Nucleus accumbens (tissue), 56 donors: ENCODE measurements at regions not wholly inside any gene's neighbourhood (a gene's known extent, or its start where the extent isn't known, plus 50 kb on each side); places are given as distances from the start of the nearest gene placed in this dataset.
A peak's percentile ranks its signal among the peaks of the same experiment; 100 is the strongest.
"Not testable (repeated sequence)": the region's sequence is repeated elsewhere in the genome, so short reads cannot be mapped to it uniquely, and the experiment has no call there.

Source experiments
- DNase-seq, 56 donors: peaks; one replicate each; lab custom pipeline; 2025; lab: John Stamatoyannopoulos, UW

DNA sequence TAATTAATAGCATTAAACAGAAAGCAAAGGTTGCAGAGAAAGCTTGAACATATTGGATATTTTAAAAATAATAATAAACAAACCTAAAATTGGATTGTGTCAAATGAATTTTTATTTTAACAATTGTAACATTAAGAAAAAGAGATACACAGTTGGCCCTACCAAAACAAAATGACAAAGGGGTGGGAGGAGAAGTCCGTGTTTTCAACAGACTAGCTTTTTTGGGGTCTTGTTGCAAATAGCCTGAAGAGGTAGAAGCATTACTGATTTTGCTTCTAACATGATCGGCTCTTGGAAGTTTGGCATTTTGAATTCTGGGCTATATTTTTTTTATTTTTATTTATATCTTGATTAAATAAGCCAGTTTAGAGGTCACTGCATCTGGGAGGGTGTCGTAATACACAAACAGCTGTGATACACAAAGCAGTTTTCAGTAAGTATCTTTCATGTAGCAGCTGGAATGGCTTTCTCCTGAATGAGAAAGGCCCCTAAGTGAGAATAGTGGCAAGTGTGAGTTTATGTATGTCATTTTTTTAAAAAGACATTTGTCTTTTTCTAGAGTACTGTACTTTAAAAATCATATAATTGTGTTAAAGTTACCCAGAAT is 85.5 kb upstream of the ZNF217 start:
- DNase-seq, result no peak

DNA sequence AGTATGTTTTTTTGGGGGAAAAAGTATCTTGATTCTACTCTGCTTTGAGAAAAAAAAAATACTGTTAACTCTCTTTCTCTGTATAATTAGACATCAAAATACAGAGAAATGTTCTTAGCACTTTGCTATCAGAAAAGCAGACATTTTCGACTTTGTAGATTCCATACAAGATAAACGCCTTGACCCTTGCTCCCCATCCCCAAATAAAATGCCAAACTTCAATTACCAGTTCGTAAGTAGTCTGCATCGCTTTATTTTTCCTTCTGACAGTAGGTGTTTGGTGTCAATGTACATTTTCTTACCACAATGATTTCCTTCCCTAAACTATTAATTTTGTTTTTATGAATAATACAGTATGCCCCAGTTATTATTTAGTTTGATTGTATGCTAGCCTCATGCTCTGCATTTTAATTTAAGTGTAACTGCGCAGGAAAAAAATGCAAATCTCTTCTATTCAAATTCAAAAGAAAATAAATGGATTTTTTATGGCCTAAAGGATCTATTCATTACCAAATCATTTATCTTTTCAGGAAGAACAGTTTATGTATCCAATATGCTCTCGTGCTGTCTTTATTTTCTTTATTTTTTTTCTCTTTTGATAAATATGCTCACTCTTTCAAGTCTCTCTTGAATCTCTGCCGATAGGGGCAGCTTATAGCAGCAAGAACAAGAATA is 84.8 kb upstream of the ZNF217 start:
- DNase-seq, result no peak

DNA sequence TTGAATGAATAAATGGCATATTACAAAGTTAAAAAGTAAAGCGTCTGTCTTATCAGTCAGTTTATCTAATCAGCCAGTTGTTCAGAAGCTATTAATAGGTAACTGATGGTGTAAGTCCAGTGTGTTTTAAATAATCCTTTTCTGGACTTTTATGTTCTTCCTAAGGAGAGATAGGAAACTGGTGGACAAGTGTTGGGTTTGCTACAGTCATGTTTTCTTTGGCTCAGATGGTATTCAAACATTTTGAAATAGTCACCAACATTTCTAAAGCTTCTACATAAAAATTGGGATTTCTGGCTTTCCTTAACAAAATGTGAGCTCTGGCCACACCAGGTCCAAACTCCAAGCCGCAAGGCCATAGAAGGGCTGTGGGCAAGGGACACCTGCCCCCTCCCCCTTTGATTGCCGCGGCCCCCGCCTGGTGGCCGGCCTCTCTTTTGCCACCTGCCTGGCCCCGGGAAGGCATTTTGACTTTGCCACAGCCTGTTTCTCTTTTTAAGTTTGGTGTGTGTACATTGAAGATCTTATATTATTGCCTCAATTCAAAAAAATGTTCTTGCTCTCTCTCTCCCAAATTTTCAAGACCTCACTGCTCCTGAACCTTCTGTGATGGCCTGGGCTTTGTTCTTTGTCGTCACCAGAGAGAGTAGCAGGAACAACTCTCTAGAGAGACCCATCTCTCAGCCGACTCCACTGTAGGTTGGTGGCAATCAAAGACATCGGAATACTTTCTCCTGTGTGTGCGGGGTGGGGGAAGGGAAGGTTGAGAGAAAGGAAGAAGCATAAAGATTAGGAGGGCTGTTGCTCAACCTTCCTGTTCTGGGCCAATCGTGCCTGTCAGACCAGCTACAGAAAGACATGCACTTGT is 84.0 kb upstream of the ZNF217 start:
- peak in 17 of 56 donors; percentile 1 to 35 (median 10) for DNase-seq

DNA sequence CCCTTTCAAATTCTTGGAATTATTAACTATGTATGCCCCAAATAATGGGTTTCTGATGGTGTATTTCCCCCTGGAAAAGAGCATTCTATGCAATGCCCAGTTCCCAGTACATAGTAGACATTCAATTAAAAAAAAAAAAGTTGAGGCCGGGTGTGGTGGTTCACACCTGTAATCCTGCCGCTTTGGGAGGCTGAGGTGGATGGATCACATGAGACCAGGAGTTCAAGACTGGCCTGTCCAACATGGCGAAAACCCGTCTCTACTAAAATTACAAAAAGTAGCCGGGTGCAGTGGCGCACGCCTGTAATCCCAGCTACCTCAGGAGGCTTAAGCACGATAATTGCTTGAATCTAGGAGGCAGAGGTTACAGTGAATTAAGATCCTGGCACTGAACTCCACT is 83.3 kb upstream of the ZNF217 start:
- no peak for DNase-seq

DNA sequence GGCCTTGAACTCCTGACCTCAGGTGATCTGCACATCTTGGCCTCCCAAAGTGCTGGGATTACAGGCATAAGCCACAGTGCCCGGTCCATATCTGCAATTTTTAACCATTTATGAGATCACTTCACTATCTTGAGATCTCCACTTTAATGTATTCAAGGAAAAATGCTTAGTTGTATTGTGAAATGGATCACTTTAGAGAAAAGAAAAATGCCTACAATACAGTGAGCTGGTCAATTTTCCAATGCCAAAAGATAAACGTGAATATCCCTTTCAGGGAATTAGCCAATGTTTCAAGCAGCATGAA is 82.8 kb upstream of the ZNF217 start:
- DNase-seq, result no peak

DNA sequence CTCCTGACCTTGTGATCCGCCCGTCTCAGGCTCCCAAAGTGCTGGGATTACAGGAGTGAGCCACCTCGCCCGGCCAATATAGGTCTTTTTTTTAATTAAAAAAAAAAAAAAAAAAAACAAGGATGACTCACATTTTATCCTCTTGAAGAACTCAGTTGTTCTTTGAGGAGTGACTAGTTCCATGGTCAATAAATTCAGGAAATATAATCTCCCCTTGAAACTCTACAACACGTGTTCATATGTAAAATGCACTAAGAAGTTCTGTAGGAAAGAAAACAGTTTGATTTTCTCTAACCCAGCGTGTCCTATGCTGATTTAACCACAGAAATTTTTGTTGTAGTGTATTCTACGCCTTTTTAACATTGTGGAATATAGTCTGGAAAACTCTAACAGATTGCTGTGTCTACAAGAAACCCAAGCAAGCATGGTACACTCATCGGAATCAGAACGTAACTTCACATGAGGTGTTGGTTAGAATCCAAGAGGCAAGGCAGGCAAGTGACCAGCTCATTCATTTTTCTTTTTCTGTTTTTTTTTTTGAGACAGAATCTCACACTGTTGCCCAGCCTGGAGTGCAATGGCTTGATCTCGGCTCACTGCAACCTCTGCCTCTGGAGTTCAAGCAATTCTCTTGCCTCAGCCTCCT is 79.0 kb upstream of the ZNF217 start:
- no peak for DNase-seq

DNA sequence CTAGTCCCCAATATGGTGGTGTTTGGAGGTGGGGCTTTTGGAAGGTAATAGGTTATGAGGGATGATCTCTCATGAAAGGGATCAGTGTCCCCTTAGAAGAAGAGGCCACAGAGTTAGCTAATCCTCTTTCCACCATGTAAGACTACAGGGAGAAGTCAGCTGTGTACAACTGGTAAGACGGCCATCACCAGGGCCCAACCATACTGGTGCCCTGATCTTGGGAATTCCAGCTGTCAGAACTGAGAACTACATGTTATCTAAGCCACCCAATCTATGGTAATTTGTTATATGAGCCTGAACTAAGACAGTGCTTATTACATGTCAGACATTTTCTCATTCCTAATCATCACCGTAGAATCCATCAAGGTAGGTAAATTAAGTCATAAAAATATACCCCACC is 77.7 kb upstream of the ZNF217 start:
- no peak for DNase-seq

DNA sequence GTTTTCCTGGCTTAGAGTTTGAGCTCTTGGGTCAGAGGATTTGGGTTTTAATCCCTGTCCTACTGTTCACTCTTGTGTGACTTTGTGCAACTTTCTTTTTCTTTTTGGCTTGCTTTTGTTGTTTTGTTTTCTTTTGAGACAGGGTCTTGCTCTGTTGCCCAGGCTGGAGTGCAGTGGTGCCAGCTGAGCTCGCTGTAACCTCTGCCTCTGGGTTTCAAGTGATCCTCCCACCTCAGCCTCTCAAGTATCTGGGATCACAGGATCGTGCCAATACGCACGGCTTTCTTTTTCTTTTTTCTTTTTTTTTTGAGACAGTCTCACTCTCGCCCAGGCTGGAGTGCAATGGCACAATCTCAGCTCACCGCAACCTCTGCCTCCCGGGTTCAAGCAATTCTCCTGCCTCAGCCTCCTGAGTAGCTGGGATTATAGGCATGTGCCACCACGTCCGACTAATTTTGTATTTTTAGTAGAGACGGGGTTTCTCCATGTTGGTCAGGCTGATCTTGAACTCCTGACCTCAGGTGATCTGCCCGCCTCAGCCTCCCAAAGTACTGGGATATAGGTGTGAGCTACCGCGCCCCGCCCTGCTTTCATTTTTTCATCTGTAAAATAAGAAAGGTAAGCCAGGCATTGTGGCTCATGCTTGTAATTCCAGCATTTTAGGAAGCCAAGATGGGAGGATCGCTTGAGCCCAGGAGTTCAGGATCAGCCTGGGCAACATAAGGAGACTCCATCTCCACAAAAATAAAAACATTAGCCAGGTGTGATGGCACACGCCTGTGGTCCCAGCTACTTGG is 76.1 kb upstream of the ZNF217 start:
- DNase-seq, result not testable (repeated sequence)

DNA sequence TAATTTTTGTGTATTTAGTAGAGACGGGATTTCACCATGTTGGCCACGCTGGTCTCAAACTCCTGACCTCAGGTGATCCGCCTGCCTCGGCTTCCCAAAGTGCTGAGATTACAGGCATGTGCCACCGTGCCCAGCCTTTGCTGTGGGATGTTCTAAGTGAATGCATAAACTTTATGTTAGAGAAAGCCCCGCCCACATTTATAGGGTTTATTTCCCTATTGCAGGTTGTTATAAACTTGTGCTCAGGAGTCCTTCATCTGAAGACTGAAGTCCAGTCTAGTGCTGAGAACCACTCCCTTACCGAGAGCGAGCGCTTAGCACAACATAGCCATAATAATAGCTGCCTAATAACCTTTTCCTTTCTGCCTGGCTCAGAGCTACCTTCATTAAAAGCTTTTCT is 75.4 kb upstream of the ZNF217 start:
- DNase-seq, result no peak

DNA sequence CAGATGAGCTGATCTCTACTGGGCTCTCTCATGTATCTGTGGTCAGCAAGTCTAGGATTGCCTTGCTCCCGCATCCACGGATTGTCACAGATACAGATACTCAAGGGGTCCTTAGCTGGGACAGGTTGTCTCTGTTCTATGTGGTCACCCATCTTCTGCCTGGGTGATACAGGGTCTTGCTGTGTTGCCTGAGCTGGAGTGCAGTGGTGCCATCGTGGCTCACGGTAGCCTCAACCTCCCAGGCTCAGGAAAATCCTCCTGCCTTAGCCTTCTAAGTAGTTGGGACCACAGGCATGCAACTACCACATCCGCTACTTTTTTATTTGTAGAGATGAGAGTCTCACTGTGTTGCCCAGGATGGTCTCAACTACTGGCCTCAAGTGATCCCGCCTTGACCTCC is 72.5 kb upstream of the ZNF217 start:
- DNase-seq, result no peak

DNA sequence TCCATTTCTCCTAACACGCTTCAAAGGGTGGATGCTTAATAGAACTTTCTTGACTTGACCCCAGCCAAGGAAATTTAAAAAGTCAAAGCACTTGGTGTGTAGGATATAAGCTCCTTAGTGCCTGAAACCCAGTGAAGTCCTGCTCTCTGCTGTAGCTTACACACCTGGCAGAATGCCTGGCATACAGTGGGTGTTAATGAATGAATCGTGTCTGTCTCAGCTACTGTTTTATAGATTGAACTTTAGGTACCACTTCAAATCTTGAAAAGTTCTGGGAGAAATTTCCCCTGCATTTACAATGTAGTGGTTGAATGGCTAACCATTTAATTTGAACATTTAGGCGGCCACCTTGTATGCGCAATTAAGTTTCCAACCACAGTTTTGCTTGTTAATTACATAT is 70.5 kb upstream of the ZNF217 start:
- no peak for DNase-seq

DNA sequence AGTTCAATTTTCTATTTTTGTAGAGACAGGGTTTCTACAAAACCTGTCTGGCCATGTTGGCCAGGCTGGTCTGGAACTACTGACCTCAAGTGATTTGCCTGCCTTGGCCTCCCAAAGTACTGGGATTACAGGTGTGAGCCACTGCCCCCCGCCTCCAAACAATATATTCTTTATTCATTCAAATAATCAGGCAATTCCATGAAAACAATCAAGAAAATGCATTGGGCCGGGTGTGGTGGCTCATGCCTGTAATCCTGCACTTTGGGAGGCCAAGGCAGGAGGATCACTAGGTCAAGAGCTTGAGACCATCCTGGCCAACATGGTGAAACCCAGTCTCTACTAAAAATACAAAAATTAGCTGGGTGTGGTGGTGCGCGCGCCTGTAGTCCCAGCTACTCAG is 69.9 kb upstream of the ZNF217 start:
- DNase-seq, result not testable (repeated sequence)

DNA sequence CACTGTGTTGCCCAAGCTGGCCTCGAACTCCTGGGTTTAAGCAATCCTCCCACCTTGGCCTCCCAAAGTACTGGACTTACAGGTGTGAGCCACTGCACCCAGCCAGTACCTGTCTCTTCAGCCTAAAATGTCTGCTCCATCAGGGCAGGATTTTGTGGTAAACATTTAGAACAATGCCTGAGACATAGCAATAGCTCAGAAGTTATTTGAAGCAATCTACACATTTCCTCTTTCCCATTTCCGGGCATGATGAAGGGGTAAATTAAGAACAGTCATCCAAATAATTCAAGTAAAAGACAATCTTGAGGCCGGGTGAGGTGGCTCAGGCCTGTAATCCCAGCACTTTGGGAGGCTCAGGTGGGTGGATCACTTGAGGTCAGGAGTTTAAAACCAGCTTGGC is 69.0 kb upstream of the ZNF217 start:
- DNase-seq, result no peak

DNA sequence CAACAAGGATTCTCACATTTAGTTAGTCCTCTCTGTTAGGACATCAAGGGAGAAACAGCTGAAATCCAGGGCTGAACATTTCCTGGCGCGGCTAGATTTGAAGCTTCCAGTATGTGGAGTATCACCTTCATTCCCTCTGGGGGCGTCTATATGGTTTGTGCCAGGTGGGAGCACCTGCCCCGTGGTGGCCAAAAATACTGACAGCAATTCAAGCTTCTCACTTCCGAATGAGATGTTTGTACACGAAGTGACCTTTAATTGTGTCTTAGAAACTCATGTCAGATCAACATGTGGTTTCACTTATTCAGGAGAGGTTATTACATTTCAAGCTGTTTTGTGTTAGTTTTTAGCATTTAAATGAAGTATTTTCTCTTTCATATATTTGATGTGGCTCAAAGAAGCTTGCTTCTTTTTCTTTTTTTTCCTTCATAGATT is 67.3 kb upstream of the ZNF217 start:
- DNase-seq, result no peak

DNA sequence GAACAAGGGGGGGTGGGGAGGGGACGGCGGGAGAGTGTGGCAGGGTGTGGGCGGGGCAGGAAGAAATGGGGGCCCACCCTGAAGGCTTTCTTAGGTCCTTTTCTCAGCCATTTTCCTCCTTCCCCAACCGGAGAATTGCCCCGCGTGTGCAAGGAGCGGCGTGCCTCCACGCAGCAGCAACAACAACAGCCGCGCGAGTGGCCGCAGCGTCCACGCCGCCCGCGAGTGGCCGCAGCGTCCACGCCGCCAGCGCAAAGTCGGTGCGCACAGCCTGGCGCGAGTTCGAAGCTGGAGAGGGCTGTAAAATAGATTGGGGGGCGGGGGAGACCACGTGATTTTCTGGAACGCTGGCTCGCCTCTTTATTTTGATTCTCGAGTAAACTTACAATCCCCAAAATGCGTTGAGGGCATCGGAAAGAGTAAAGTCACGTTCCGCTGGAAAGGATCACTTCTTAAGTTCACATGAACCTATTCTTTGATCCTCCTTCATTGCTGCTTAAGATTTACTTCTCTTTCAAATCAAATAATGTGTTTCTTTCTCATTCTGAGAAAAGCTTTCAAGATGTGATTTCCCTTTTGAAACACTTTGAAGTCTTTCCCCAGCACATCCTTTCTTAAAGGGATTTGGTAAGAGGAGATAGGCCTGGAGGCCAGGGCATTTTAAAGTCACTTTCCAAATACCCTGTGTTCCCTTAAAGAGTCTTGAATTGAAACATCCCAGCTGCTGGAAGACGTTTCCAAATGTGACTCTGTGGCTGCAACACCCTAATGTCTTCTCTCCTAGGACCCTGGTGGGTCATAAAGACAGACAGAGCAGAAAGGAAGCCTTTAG is 66.7 kb upstream of the ZNF217 start:
- DNase-seq, result peak in 16 of 56 donors; percentile 2 to 42 (median 14)

DNA sequence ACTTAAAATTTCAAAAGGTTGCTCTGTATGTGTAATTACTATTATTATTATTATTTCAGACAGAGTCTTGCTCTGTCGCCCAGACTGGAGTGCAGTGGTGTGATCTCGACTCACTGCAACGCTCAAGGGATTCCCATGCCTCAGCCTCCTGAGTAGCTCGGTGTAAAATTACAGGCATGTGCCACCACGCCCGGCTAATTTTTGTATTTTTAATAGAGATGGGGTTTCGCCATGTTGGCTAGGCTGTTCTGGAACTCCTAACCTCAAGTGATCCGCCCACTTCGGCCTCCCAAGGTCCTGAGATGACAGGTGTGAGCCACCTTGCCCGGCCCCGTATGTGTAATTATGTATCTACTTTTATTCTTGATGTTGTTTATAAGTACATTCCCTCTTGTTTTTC is 65.3 kb upstream of the ZNF217 start:
- no peak for DNase-seq

DNA sequence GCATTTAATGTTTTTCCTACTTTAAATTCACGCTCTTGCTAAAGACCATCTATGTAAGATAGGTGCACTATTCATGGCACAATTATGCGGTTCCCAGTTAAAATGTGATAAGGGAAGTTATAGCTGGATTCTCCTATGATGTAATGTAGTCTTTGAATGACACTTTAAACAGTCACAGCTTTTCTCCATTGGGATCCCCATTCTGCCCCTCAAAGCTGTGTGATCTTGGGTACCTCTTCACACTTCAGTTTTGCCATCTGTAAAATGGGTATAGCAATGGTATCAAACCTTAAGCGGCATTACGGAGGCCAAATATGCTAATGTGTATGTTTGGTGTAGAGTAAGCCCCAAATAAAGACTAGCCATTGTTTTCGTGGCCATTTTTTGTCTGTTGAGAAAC is 64.7 kb upstream of the ZNF217 start:
- DNase-seq, result no peak

DNA sequence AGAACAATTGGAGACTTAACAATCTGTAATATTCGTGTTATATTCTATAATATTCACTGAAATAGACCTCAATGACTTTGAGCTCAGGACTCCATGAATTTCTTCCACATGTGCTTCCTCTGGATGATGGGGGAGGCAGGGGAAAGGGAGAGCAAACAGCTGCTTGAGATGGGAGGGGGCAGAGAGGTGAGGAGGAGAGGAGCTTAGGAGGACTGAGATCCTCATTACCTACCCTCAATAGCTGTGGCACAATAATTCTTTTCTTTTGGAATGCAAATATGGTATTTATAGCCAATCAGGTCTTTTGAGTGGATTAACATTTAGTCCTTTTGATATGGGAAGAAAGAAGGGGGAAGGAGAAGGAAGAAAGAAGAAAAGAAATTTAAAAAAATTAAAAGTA is 64.1 kb upstream of the ZNF217 start:
- no peak for DNase-seq

DNA sequence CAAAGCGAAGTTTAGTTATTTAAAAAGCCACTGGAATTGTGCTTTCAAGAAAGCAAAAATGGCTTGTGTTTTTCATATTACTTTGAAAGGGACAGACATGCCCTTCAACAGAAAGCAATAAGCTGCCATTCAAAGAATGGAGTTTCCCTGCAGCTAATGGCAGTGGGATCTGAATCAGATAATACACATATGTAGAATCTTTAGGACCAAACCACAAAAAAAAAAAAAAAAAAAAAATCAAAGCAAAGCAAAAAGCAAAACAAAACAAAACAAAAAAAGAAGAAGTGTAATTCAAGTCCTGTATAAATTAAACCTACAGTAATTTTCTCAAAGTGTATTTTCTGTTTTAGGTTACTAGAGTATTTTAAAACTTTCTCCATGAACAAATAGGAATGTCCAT is 63.6 kb upstream of the ZNF217 start:
- no peak for DNase-seq
